ENCODE measurements at regions not wholly inside any gene's neighbourhood (a gene's known extent, or its start where the extent isn't known, plus 50 kb on each side); places are given as distances from the start of the nearest gene placed in this dataset.

DNA sequence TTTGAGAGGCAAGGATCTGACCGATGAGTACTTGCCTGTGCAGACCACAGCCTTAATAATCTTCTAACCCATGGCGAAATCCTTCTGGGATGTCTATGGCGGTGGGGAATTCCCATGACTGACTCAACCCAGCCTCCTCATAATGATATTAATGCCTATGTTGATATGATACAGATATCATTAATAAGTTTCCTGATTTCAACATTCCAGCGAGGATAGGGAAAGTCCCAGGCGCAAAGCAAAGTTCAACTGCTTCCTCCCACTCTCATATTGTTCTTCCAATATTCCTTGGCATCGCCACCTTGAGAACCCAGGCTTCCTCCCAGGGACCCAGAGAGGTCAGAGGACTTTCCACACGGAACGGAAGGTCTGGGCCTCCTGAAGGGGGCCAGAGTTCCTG, 110.3 kb upstream of the TMEM45B start:
- POLR2A ChIA-PET: no interaction called here
- intact Hi-C loops (cut with micrococcal nuclease): no loop called here
- FAIRE-seq: no peak

DNA sequence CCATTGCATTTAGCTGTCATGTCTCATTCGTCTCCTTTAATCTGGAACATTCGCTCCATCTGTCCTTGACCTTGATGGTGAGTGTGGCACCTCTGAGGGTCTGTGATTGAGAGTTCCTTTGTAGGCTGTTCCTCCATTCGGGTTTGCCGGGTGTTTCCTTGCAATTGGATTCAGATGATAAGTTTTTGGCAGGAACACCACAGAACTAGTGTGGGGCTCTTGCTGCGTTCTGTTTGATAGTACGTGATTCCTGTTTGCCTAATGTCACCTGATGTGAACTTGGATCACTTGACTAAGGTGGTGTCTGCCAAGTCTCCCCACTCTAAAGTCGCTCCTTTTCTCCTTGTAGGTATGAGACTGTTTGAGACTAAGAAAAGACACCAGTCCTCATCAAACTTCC, 109.7 kb upstream of the TMEM45B start:
- Histone ChIP-seq H3K27ac (ENCODE audit: insufficient read depth, low read depth, low read length) (no peak overlapping the region), H3K9ac (replicated peaks; ENCODE audit: extremely low read depth, insufficient read depth, low read length) (no peak overlapping the region), H3K4me3 (replicated peaks in 1 of 3; ENCODE audit: insufficient read depth in 1 of 3, low read depth in 1 of 3, low read length in 3 of 3) (no peak overlapping the region), H2AFZ (ENCODE audit: low read depth, low read length) (no peak overlapping the region), H3K9me1 (replicated peaks; ENCODE audit: control insufficient read depth, extremely low read depth, insufficient read depth, low read length) (no peaks in the 10 kb centered on the region), H3K4me1 (ENCODE audit: control insufficient read depth, extremely low read depth, insufficient read depth, low read length) (no peaks in the 10 kb centered on the region), H3K4me2 (ENCODE audit: insufficient read depth, low read length) (no peak overlapping the region), H3K79me2 (ENCODE audit: control insufficient read depth, insufficient read depth, low read length) (no peaks in the 10 kb centered on the region), H3K9me3 (replicated peaks; ENCODE audit: control insufficient read depth, insufficient read depth, low read length) (no peaks in the 10 kb centered on the region), H3K27me3 (ENCODE audit: control insufficient read depth in 2 of 2, insufficient read depth in 2 of 2, low read length in 2 of 2) (no peaks in the 10 kb centered on the region), H4K20me1 (replicated peaks; ENCODE audit: control insufficient read depth, extremely low read depth, insufficient read depth, low read length) (no peaks in the 10 kb centered on the region), H3K36me3 (ENCODE audit: control insufficient read depth in 2 of 2, extremely low read depth in 1 of 2, insufficient read depth in 2 of 2, low read length in 2 of 2) (no peaks in the 10 kb centered on the region)
- TF ChIP-seq POLR2AphosphoS5 (IDR thresholded peaks at IDR 0.05; ENCODE audit: insufficient read depth, low read depth, low read length): no peak
- TF ChIP-seq JUN (IDR thresholded peaks at IDR 0.05; ENCODE audit: borderline replicate concordance, insufficient read depth, insufficient read length, low read depth): no peak
- TF ChIP-seq, protein P1, sequence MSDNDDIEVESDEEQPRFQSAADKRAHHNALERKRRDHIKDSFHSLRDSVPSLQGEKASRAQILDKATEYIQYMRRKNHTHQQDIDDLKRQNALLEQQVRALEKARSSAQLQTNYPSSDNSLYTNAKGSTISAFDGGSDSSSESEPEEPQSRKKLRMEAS (IDR thresholded peaks at IDR 0.05; ENCODE audit: insufficient read depth, insufficient read length): no peak
- TF ChIP-seq, protein P2, sequence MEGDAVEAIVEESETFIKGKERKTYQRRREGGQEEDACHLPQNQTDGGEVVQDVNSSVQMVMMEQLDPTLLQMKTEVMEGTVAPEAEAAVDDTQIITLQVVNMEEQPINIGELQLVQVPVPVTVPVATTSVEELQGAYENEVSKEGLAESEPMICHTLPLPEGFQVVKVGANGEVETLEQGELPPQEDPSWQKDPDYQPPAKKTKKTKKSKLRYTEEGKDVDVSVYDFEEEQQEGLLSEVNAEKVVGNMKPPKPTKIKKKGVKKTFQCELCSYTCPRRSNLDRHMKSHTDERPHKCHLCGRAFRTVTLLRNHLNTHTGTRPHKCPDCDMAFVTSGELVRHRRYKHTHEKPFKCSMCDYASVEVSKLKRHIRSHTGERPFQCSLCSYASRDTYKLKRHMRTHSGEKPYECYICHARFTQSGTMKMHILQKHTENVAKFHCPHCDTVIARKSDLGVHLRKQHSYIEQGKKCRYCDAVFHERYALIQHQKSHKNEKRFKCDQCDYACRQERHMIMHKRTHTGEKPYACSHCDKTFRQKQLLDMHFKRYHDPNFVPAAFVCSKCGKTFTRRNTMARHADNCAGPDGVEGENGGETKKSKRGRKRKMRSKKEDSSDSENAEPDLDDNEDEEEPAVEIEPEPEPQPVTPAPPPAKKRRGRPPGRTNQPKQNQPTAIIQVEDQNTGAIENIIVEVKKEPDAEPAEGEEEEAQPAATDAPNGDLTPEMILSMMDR (IDR thresholded peaks at IDR 0.05; ENCODE audit: extremely low read depth in 1 of 2, insufficient read depth in 1 of 2, low read depth in 1 of 2, low read length in 2 of 2): no peak
- TF ChIP-seq EZH2 (IDR thresholded peaks at IDR 0.05; ENCODE audit: borderline replicate concordance, low read depth, low read length, severe bottlenecking): no peak
- no peak for TF ChIP-seq POLR2A (IDR thresholded peaks at IDR 0.05; ENCODE audit: low read depth, low read length)
- no peak for TF ChIP-seq FOS (IDR thresholded peaks at IDR 0.05; ENCODE audit: borderline replicate concordance, insufficient read depth, low read length)
- no peak for TF ChIP-seq GATA2 (IDR thresholded peaks at IDR 0.05; ENCODE audit: insufficient read depth, insufficient read length, low read depth, low read length)
- TF ChIP-seq MYC (IDR thresholded peaks at IDR 0.05; ENCODE audit: low read depth, low read length): no peak
- DNase-seq (ENCODE audit: low read depth, low spot score): no peak
- dilution Hi-C loops (cut with MboI; ENCODE audit: extremely low pct_ligation_motif_present, low sequenced_read_pairs): no loop called here
- ChIA-PET POLR2A (no interaction called here), CTCF (no interaction called here)
- no TSS peak for BruUV-seq (replicated peaks)
- intact Hi-C loops (cut with micrococcal nuclease): no loop called here
- no peak for FAIRE-seq

More for the DNA sequence above, 110.3 kb upstream of the TMEM45B start:
- dilution Hi-C loops (cut with MboI; ENCODE audit: extremely low pct_ligation_motif_present, low sequenced_read_pairs): no loop called here
- Histone ChIP-seq H3K9me1 (replicated peaks; ENCODE audit: control insufficient read depth, extremely low read depth, insufficient read depth, low read length) (no peaks in the 10 kb centered on the region), H3K27ac (ENCODE audit: insufficient read depth, low read depth, low read length) (no peak overlapping the region), H3K9ac (replicated peaks; ENCODE audit: extremely low read depth, insufficient read depth, low read length) (no peak overlapping the region), H4K20me1 (replicated peaks; ENCODE audit: control insufficient read depth, extremely low read depth, insufficient read depth, low read length) (no peaks in the 10 kb centered on the region), H3K4me2 (ENCODE audit: insufficient read depth, low read length) (no peak overlapping the region), H3K27me3 (ENCODE audit: control insufficient read depth in 2 of 2, insufficient read depth in 2 of 2, low read length in 2 of 2) (no peaks in the 10 kb centered on the region), H3K36me3 (ENCODE audit: control insufficient read depth in 2 of 2, extremely low read depth in 1 of 2, insufficient read depth in 2 of 2, low read length in 2 of 2) (no peaks in the 10 kb centered on the region), H3K4me3 (replicated peaks in 1 of 3; ENCODE audit: insufficient read depth in 1 of 3, low read depth in 1 of 3, low read length in 3 of 3) (no peak overlapping the region), H3K4me1 (ENCODE audit: control insufficient read depth, extremely low read depth, insufficient read depth, low read length) (no peaks in the 10 kb centered on the region), H3K79me2 (ENCODE audit: control insufficient read depth, insufficient read depth, low read length) (no peaks in the 10 kb centered on the region), H3K9me3 (replicated peaks; ENCODE audit: control insufficient read depth, insufficient read depth, low read length) (no peaks in the 10 kb centered on the region), H2AFZ (ENCODE audit: low read depth, low read length) (no peak overlapping the region)
- BruUV-seq (replicated peaks): no TSS peak
- TF ChIP-seq JUN (IDR thresholded peaks at IDR 0.05; ENCODE audit: borderline replicate concordance, insufficient read depth, insufficient read length, low read depth) (no peak), POLR2A (IDR thresholded peaks at IDR 0.05; ENCODE audit: low read depth, low read length) (no peak), MYC (IDR thresholded peaks at IDR 0.05; ENCODE audit: low read depth, low read length) (no peak), EZH2 (IDR thresholded peaks at IDR 0.05; ENCODE audit: borderline replicate concordance, low read depth, low read length, severe bottlenecking) (no peak), GATA2 (IDR thresholded peaks at IDR 0.05; ENCODE audit: insufficient read depth, insufficient read length, low read depth, low read length) (no peak), POLR2AphosphoS5 (IDR thresholded peaks at IDR 0.05; ENCODE audit: insufficient read depth, low read depth, low read length) (no peak)
- TF ChIP-seq, protein P2 (IDR thresholded peaks at IDR 0.05; ENCODE audit: extremely low read depth in 1 of 2, insufficient read depth in 1 of 2, low read depth in 1 of 2, low read length in 2 of 2): no peak
- CTCF ChIA-PET: no interaction called here
- DNase-seq (ENCODE audit: low read depth, low spot score): no peak

All from endothelial cell of umbilical vein (primary cell).